ENCODE measurements at regions not wholly inside any gene's neighbourhood (a gene's known extent, or its start where the extent isn't known, plus 50 kb on each side); places are given as distances from the start of the nearest gene placed in this dataset.

DNA sequence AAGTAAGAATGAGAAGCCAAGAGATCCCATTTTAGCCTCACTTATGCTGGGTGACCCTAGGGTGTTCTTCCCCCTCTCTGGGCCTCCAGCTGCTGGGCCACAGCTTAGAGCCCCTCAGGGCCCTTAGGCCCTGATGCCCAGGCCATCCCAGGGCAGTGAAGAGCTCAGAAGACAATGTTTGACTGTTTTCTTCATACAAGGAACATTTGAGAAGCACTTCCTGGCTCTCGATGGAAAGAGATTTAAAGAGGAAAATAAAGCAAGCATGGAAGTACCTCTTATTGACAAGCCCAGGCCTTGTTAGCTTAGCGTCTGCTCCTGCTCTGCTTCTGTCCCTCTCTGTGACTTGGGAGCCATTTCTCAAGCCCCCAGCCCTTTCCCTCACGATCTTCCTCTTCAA lies 165.9 kb upstream of the SMIM23 start:
- H3K23ac ChIP-seq (ENCODE audit: low read depth, low read length), result no peak overlapping the region
- H2AK9ac ChIP-seq (replicated peaks; ENCODE audit: low read depth, low read length, poor library complexity), result no peak overlapping the region
- ATAC-seq (ENCODE audit: low read depth) (no peak), DNase-seq (no peak)
- H2BK120ac ChIP-seq (ENCODE audit: low read depth, low read length), result no peak overlapping the region
- no peak overlapping the region for H3K56ac ChIP-seq (ENCODE audit: extremely low read depth, insufficient read depth, low read length)
- no peak overlapping the region for H4K5ac ChIP-seq (ENCODE audit: low read depth, low read length)
- no peaks in the 10 kb centered on the region for H3K9me3 ChIP-seq (ENCODE audit: control insufficient read depth, insufficient read depth, low read length)
- TF ChIP-seq SMC3 (IDR thresholded peaks at IDR 0.05; ENCODE audit: low read depth, low read length) (no peak), POLR2A (IDR thresholded peaks at IDR 0.05; ENCODE audit: low read depth, low read length) (no peak), RCOR1 (IDR thresholded peaks at IDR 0.05; ENCODE audit: insufficient replicate concordance, low read length) (no peak), CHD1 (IDR thresholded peaks at IDR 0.05; ENCODE audit: low read depth, low read length) (no peak), MAZ (IDR thresholded peaks at IDR 0.05; ENCODE audit: borderline replicate concordance, low read depth, low read length) (no peak), FOS (IDR thresholded peaks at IDR 0.05; ENCODE audit: low read depth, low read length) (no peak), BHLHE40 (IDR thresholded peaks at IDR 0.05; ENCODE audit: low read depth, low read length) (no peak), RFX5 (IDR thresholded peaks at IDR 0.05; ENCODE audit: low read depth, low read length) (no peak), CEBPB (IDR thresholded peaks at IDR 0.05; ENCODE audit: low read depth, low read length) (no peak), MXI1 (IDR thresholded peaks at IDR 0.05; ENCODE audit: borderline replicate concordance, low read depth, low read length) (no peak), RAD21 (IDR thresholded peaks at IDR 0.05; ENCODE audit: low read length) (no peak), NFE2L2 (IDR thresholded peaks at IDR 0.05; ENCODE audit: low read depth, low read length) (no peak)
- TF ChIP-seq, protein P1, sequence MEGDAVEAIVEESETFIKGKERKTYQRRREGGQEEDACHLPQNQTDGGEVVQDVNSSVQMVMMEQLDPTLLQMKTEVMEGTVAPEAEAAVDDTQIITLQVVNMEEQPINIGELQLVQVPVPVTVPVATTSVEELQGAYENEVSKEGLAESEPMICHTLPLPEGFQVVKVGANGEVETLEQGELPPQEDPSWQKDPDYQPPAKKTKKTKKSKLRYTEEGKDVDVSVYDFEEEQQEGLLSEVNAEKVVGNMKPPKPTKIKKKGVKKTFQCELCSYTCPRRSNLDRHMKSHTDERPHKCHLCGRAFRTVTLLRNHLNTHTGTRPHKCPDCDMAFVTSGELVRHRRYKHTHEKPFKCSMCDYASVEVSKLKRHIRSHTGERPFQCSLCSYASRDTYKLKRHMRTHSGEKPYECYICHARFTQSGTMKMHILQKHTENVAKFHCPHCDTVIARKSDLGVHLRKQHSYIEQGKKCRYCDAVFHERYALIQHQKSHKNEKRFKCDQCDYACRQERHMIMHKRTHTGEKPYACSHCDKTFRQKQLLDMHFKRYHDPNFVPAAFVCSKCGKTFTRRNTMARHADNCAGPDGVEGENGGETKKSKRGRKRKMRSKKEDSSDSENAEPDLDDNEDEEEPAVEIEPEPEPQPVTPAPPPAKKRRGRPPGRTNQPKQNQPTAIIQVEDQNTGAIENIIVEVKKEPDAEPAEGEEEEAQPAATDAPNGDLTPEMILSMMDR (conservative IDR thresholded peaks at IDR 0.05; ENCODE audit: low read depth, low read length), result no peak
- TF ChIP-seq, protein P2, sequence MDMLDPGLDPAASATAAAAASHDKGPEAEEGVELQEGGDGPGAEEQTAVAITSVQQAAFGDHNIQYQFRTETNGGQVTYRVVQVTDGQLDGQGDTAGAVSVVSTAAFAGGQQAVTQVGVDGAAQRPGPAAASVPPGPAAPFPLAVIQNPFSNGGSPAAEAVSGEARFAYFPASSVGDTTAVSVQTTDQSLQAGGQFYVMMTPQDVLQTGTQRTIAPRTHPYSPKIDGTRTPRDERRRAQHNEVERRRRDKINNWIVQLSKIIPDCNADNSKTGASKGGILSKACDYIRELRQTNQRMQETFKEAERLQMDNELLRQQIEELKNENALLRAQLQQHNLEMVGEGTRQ (IDR thresholded peaks at IDR 0.05; ENCODE audit: low read depth, low read length), result no peak
- TF ChIP-seq, protein P3, sequence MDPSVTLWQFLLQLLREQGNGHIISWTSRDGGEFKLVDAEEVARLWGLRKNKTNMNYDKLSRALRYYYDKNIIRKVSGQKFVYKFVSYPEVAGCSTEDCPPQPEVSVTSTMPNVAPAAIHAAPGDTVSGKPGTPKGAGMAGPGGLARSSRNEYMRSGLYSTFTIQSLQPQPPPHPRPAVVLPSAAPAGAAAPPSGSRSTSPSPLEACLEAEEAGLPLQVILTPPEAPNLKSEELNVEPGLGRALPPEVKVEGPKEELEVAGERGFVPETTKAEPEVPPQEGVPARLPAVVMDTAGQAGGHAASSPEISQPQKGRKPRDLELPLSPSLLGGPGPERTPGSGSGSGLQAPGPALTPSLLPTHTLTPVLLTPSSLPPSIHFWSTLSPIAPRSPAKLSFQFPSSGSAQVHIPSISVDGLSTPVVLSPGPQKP (IDR thresholded peaks at IDR 0.05; ENCODE audit: borderline replicate concordance, low read depth, low read length), result no peak
- no peak overlapping the region for H4K8ac ChIP-seq (ENCODE audit: low read depth in 2 of 2, low read length in 2 of 2)
- H3K27me3 ChIP-seq (ENCODE audit: control insufficient read depth, insufficient read depth, low read length), result peaks cover 49% of the 10 kb centered on the region
- no peak overlapping the region for H3K4me2 ChIP-seq (ENCODE audit: low read depth, low read length)
- H2BK5ac ChIP-seq (ENCODE audit: low read depth, low read length, poor library complexity, severe bottlenecking), result no peak overlapping the region
- no peak overlapping the region for H4K91ac ChIP-seq (ENCODE audit: insufficient read depth, low read depth, low read length)
- H3K4me1 ChIP-seq (ENCODE audit: control insufficient read depth, insufficient read depth, low read length), result no peaks in the 10 kb centered on the region
- no peak overlapping the region for H3K4ac ChIP-seq (ENCODE audit: low read depth, low read length)
- intact Hi-C loops (cut with micrococcal nuclease), result loop anchor here (5.0 kb wide), 1 partner anchor 663 kb away; the partner anchor contains the start of gene UBTD2
- no peak overlapping the region for H3K9ac ChIP-seq (ENCODE audit: low read depth, low read length)
- no peaks in the 10 kb centered on the region for H3K79me1 ChIP-seq (ENCODE audit: low read depth in 1 of 2, low read length in 2 of 2)
- H3K14ac ChIP-seq (replicated peaks; ENCODE audit: low read depth, low read length), result no peak overlapping the region
- no peak overlapping the region for H2AFZ ChIP-seq (replicated peaks; ENCODE audit: low read length, poor library complexity)
- CTCF ChIA-PET, result interaction anchor here (2.0 kb wide), 1 partner anchor 10 kb away, joined by 6 read pairs; no protein-coding TSS in a partner anchor
- no peaks in the 10 kb centered on the region for H3K9me1 ChIP-seq (ENCODE audit: insufficient read depth, low read length)
- H3K4me3 ChIP-seq (ENCODE audit: insufficient read depth, low read depth, low read length), result no peak overlapping the region
- no peak overlapping the region for H2BK20ac ChIP-seq (ENCODE audit: low read depth, low read length)
- no peak overlapping the region for H3K27ac ChIP-seq (ENCODE audit: insufficient read depth, low read length)
- dilution Hi-C loops (cut with HindIII; ENCODE audit: low sequenced_read_pairs, unreplicated experiment), result no loop called here
- no peak overlapping the region for H2BK15ac ChIP-seq (ENCODE audit: low read depth, low read length)
- no CpG with 5 or more reads among the region's 3 CpGs for WGBS, 2 experiments (ENCODE audit: extremely low coverage in 2 of 2, insufficient read length in 1 of 2)
- in situ Hi-C loops (cut with MboI; ENCODE audit: low sequenced_read_pairs), result loop anchor here (25.0 kb wide), 1 partner anchor 418 kb away; no protein-coding TSS in a partner anchor
- no peak overlapping the region for H2AK5ac ChIP-seq (ENCODE audit: low read depth, low read length)
- no peaks in the 10 kb centered on the region for H3K36me3 ChIP-seq (ENCODE audit: control insufficient read depth, insufficient read depth, low read length)
- no TSS peak for BruUV-seq (replicated peaks)
- H3K18ac ChIP-seq (ENCODE audit: low read depth, low read length), result no peak overlapping the region
- no peaks in the 10 kb centered on the region for H4K20me1 ChIP-seq (ENCODE audit: insufficient read depth, low read length)
- POLR2A ChIA-PET (ENCODE audit: unreplicated experiment), result interaction anchor here (0.6 kb wide), 1 partner anchor 193 kb away, joined by 4 read pairs; no protein-coding TSS in a partner anchor
